HCT116 (cell line): ENCODE measurements at regions not wholly inside any gene's neighbourhood (a gene's known extent, or its start where the extent isn't known, plus 50 kb on each side); places are given as distances from the start of the nearest gene placed in this dataset.

Experiments
- ATAC-seq: fragments of 200-7000 bp; cut with Tn5 transposase; 2 replicates; pipeline ENCODE4 v1.9.1; 2020; ENCODE audit warnings: mild to moderate bottlenecking, moderate library complexity
- BruUV-seq: library from RNA; stranded (reverse); fragments of 400-500 nt; replicated peaks from 2 replicates; lab custom pipeline; 2021; lab: Mats Ljungman, UMichigan
- CTCF ChIA-PET: fragments of 300-600 bp; sonication (Branson Sonifier 250); formaldehyde crosslinking; loops from one replicate; lab custom pipeline; 2021; ENCODE audit warnings: antibody characterized with exemption; lab: Charles Lee
- POLR2A ChIA-PET: fragments of 300-600, 350-600 bp; sonication (Branson Sonifier 250); formaldehyde crosslinking; loops from one replicate; lab custom pipeline; 2021; ENCODE audit warnings: antibody characterized with exemption; lab: Charles Lee
- RAD21 ChIA-PET, 2 experiments: fragments of 300-600 bp; sonication (Branson Sonifier 250); formaldehyde crosslinking; loops; one replicate each; lab custom pipeline; 2023; ENCODE audit warnings: low total read pairs in 2 of 2; ENCODE audit not compliant: uncharacterized antibody in 2 of 2, unreplicated experiment in 2 of 2, low non-redundant PET in 1 of 2; lab: Charles Lee
- DNase-seq: peaks from one replicate; pipeline ENCODE4 v3.0.0-alpha.2; 2010; ENCODE audit warnings: low read depth, low spot score
- H2AFZ ChIP-seq: fragments of 200-600 bp; shearing (Covaris generic), sonication (generic); 2 replicates; pipeline ENCODE4 v1.6.1; 2017; ENCODE audit warnings: low read depth, mixed run types, mixed read lengths, antibody characterized with exemption, low read length; ENCODE audit not compliant: poor library complexity, severe bottlenecking
- H3K27ac ChIP-seq: 2 replicates; pipeline ENCODE4 v1.5.1; 2012; ENCODE audit warnings: low read depth, low read length
- H3K27me3 ChIP-seq: fragments of 200-600 bp; sonication (generic); 2 replicates; pipeline ENCODE4 v1.6.1; 2016; ENCODE audit warnings: mixed run types, low read length, mixed read lengths; ENCODE audit not compliant: insufficient read depth
- H3K36me3 ChIP-seq, 2 experiments: fragments of 200-500 bp in 1 of 2; fragments of 200-600 bp in 1 of 2; sonication (Bioruptor generic) in 1 of 2; sonication (generic) in 1 of 2; 2 replicates each; pipeline versions ENCODE4 v1.5.1 to v1.6.1; 2014 to 2016; ENCODE audit warnings: low read length in 2 of 2, inconsistent platforms in 1 of 2, mixed read lengths in 1 of 2, mixed run types in 1 of 2; ENCODE audit not compliant: insufficient read depth in 2 of 2, control insufficient read depth in 1 of 2
- H3K4me1 ChIP-seq, 2 experiments: fragments of 200-600 bp in 1 of 2; sonication (generic) in 1 of 2; 2 replicates each; pipeline versions ENCODE4 v1.5.1 to v1.6.1; 2012 to 2017; ENCODE audit warnings: low read length in 2 of 2, inconsistent platforms in 1 of 2, mild to moderate bottlenecking in 1 of 2, mixed read lengths in 1 of 2, mixed run types in 1 of 2, moderate library complexity in 1 of 2; ENCODE audit not compliant: insufficient read depth in 2 of 2, control insufficient read depth in 1 of 2
- H3K4me2 ChIP-seq: fragments of 200-600 bp; sonication (generic); 2 replicates; pipeline ENCODE4 v1.6.1; 2017; ENCODE audit warnings: mixed run types, low read length, mixed read lengths
- H3K4me3 ChIP-seq, 2 experiments: fragments of 200-600 bp in 1 of 2; sonication (generic) in 1 of 2; replicated peaks in 1 of 2; 2 replicates each; pipeline ENCODE4 v1.5.1; 2011 to 2016; ENCODE audit warnings: low read length in 2 of 2, control low read depth in 1 of 2, low read depth in 1 of 2, mild to moderate bottlenecking in 1 of 2, mixed read lengths in 1 of 2, mixed run types in 1 of 2
- H3K79me2 ChIP-seq: fragments of 200-600 bp; sonication (generic); 2 replicates; pipeline ENCODE4 v1.6.1; 2017; ENCODE audit warnings: mild to moderate bottlenecking, mixed run types, low read length, moderate library complexity, mixed read lengths; ENCODE audit not compliant: insufficient read depth
- H3K9ac ChIP-seq: fragments of 200-600 bp; sonication (generic); 2 replicates; pipeline ENCODE4 v1.6.1; 2016; ENCODE audit warnings: low read length, mixed read lengths
- H3K9me2 ChIP-seq: fragments of 200-600 bp; sonication (generic), shearing (Covaris generic); 2 replicates; pipeline ENCODE4 v1.6.1; 2017; ENCODE audit warnings: mixed run types, mild to moderate bottlenecking, moderate library complexity; ENCODE audit not compliant: insufficient read depth
- H3K9me3 ChIP-seq, 2 experiments: fragments of 200-500 bp in 1 of 2; fragments of 200-600 bp in 1 of 2; sonication (Bioruptor generic) in 1 of 2; sonication (generic) in 1 of 2; 2 replicates each; pipeline ENCODE4 v1.6.1; 2014 to 2017; ENCODE audit warnings: low read length in 2 of 2, mixed read lengths in 2 of 2, inconsistent platforms in 1 of 2, low read depth in 1 of 2, mild to moderate bottlenecking in 1 of 2, mixed run types in 1 of 2, moderate library complexity in 1 of 2; ENCODE audit not compliant: control insufficient read depth in 1 of 2, insufficient read depth in 1 of 2
- H4K20me1 ChIP-seq: fragments of 200-600 bp; sonication (generic), shearing (Covaris generic); 2 replicates; pipeline ENCODE4 v1.6.1; 2017; ENCODE audit warnings: mixed run types, mild to moderate bottlenecking, moderate library complexity; ENCODE audit not compliant: insufficient read depth
- CBX3 ChIP-seq: IDR thresholded peaks from 2 replicates; pipeline ENCODE4 v1.6.1; 2012; ENCODE audit warnings: low read depth
- CEBPB ChIP-seq: IDR thresholded peaks from 2 replicates; pipeline ENCODE4 v1.6.1; 2012; ENCODE audit warnings: low read depth
- EGR1 ChIP-seq: IDR thresholded peaks from 2 replicates; pipeline ENCODE4 v1.6.1; 2012; ENCODE audit warnings: low read depth
- ELF1 ChIP-seq: IDR thresholded peaks from 2 replicates; pipeline ENCODE4 v1.6.1; 2012; ENCODE audit warnings: low read depth, borderline replicate concordance
- EZH2 ChIP-seq: fragments of 200-600 bp; sonication (generic); IDR thresholded peaks from 2 replicates; pipeline ENCODE4 v1.6.1; 2017; ENCODE audit warnings: antibody characterized with exemption, mixed run types
- MAX ChIP-seq: IDR thresholded peaks from 2 replicates; pipeline ENCODE4 v1.6.1; 2012
- POLR2A ChIP-seq: IDR thresholded peaks from 2 replicates; pipeline ENCODE4 v1.7.0; 2011; ENCODE audit warnings: borderline replicate concordance; ENCODE audit not compliant: insufficient read depth, insufficient read length; ENCODE audit errors: extremely low read depth
- RAD21 ChIP-seq: IDR thresholded peaks from 2 replicates; pipeline ENCODE4 v1.6.1; 2012; ENCODE audit warnings: low read depth, mild to moderate bottlenecking
- SIN3A ChIP-seq: IDR thresholded peaks from 2 replicates; pipeline ENCODE4 v1.6.1; 2012; ENCODE audit warnings: low read depth
- SP1 ChIP-seq: IDR thresholded peaks from 2 replicates; pipeline ENCODE4 v1.6.1; 2012; ENCODE audit warnings: low read depth
- TCF7L2 ChIP-seq: IDR thresholded peaks from 2 replicates; pipeline ENCODE4 v1.7.0; 2011; ENCODE audit warnings: borderline replicate concordance, inconsistent platforms; ENCODE audit not compliant: insufficient read depth, insufficient read length; ENCODE audit errors: extremely low read depth
- intact Hi-C: fragments of 100-400 bp; cut with micrococcal nuclease; formaldehyde crosslinking; loops from 2 replicates; pipeline ENCODE4 v1.10.0; 2022
- TF ChIP-seq, protein P1 (sequence below): IDR thresholded peaks from 2 replicates; pipeline ENCODE4 v1.6.1; 2011; ENCODE audit warnings: mild to moderate bottlenecking, low read length, moderate library complexity; ENCODE audit not compliant: insufficient replicate concordance; ENCODE audit errors: extremely low read depth

- Histone ChIP-seq H3K9me2 (no peaks in the 10 kb centered on the region), H3K9me3 (peaks cover 0 to 1% of the 10 kb centered on the region in 2 experiments; a peak in 1 of 4 replicates), H2AFZ (no peak overlapping the region), H3K79me2 (no peaks in the 10 kb centered on the region), H3K9ac (no peak overlapping the region), H3K4me3 (no peak overlapping the region), H4K20me1 (no peaks in the 10 kb centered on the region), H3K4me2 (no peak overlapping the region), H3K27me3 (no peaks in the 10 kb centered on the region), H3K36me3 (no peaks in the 10 kb centered on the region), H3K27ac (no peak overlapping the region)
- ChIA-PET CTCF (no interaction called here), POLR2A (no interaction called here), RAD21 (no interaction called here)
- intact Hi-C loops: no loop called here
- DNase-seq: no peak
- BruUV-seq: no TSS peak
- ATAC-seq: no peak
- TF ChIP-seq, protein P1, sequence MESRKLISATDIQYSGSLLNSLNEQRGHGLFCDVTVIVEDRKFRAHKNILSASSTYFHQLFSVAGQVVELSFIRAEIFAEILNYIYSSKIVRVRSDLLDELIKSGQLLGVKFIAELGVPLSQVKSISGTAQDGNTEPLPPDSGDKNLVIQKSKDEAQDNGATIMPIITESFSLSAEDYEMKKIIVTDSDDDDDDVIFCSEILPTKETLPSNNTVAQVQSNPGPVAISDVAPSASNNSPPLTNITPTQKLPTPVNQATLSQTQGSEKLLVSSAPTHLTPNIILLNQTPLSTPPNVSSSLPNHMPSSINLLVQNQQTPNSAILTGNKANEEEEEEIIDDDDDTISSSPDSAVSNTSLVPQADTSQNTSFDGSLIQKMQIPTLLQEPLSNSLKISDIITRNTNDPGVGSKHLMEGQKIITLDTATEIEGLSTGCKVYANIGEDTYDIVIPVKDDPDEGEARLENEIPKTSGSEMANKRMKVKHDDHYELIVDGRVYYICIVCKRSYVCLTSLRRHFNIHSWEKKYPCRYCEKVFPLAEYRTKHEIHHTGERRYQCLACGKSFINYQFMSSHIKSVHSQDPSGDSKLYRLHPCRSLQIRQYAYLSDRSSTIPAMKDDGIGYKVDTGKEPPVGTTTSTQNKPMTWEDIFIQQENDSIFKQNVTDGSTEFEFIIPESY: no peak
- TF ChIP-seq ELF1 (no peak), MAX (no peak), EZH2 (no peak), SIN3A (no peak), TCF7L2 (no peak), CEBPB (no peak), POLR2A (no peak), EGR1 (no peak), RAD21 (no peak), SP1 (no peak), CBX3 (no peak)
- TF ChIP-seq, all 23 proteins: peak for 0
- H3K4me1 ChIP-seq: no peaks in the 10 kb centered on the region
These were observed 392.3 kb upstream of the RIOK2 start for GRCh38 chr5:97575322-97575721.
